UCSD-AML1 (cell line): ENCODE measurements at regions not wholly inside any gene's neighbourhood (a gene's known extent, or its start where the extent isn't known, plus 50 kb on each side); places are given as distances from the start of the nearest gene placed in this dataset.
A peak's percentile ranks its signal among the peaks of the same experiment; 100 is the strongest.

Experiments
- DNase-seq: peaks from one replicate; lab custom pipeline; 2025; ENCODE audit not compliant: unreplicated experiment; lab: John Stamatoyannopoulos, UW

GRCh38 chr15:31262143-31262530, 64.5 kb upstream of the KLF13 start:
- DNase-seq: no peak

- DNase-seq: peak; percentile 65
Measured at GRCh38 chr15:31262901-31263671, 63.5 kb upstream of the KLF13 start.

- DNase-seq: peak; percentile 83
Measured at GRCh38 chr15:31263751-31264558, 62.7 kb upstream of the KLF13 start.

- no peak for DNase-seq
Measured at GRCh38 chr15:31264559-31265089, 62.0 kb upstream of the KLF13 start.

GRCh38 chr15:31265090-31265870, 61.4 kb upstream of the KLF13 start:
- no peak for DNase-seq

GRCh38 chr15:31265871-31266711, 60.5 kb upstream of the KLF13 start:
- DNase-seq: peak; percentile 34

GRCh38 chr15:31266712-31267111, 59.9 kb upstream of the KLF13 start:
- DNase-seq: no peak

- DNase-seq: no peak
Measured at GRCh38 chr15:31267161-31268107, 59.2 kb upstream of the KLF13 start.

- DNase-seq: no peak
Measured at GRCh38 chr15:31268108-31268501, 58.5 kb upstream of the KLF13 start.

GRCh38 chr15:31268911-31269784, 57.5 kb upstream of the KLF13 start:
- no peak for DNase-seq

GRCh38 chr15:31269816-31270575, 56.6 kb upstream of the KLF13 start:
- DNase-seq: no peak

- peak; percentile 40 for DNase-seq
Measured at GRCh38 chr15:31270767-31271166, 55.9 kb upstream of the KLF13 start.

GRCh38 chr15:31271224-31271635, 55.4 kb upstream of the KLF13 start:
- DNase-seq: no peak

GRCh38 chr15:31271711-31272557, 54.7 kb upstream of the KLF13 start:
- no peak for DNase-seq

GRCh38 chr15:31272558-31273257, 53.9 kb upstream of the KLF13 start:
- DNase-seq: peak; percentile 52
